ENCODE measurements at regions not wholly inside any gene's neighbourhood (a gene's known extent, or its start where the extent isn't known, plus 50 kb on each side); places are given as distances from the start of the nearest gene placed in this dataset.

- DNase-seq: no peak
- no peak overlapping the region for H3K4me3 ChIP-seq
- H3K27me3 ChIP-seq: no peaks in the 10 kb centered on the region
- TF ChIP-seq POLR2A (IDR thresholded peaks at IDR 0.05) (no peak), CTCF (IDR thresholded peaks at IDR 0.05) (no peak)
- no peaks in the 10 kb centered on the region for H3K9me3 ChIP-seq
- intact Hi-C loops (cut with DNase I; ENCODE audit: low total_unique reads): no loop called here
- H3K4me1 ChIP-seq: no peaks in the 10 kb centered on the region
- H3K27ac ChIP-seq: peak overlapping the region in 1 of 2 donors; percentile 16
- H3K36me3 ChIP-seq: no peaks in the 10 kb centered on the region
Observed at GRCh38 chr5:169411786-169412430, 111.0 kb upstream of the SLIT3 start.

GRCh38 chr5:169410996-169411783 is 110.3 kb upstream of the SLIT3 start:
- no peaks in the 10 kb centered on the region for H3K4me1 ChIP-seq
- H3K9me3 ChIP-seq: no peaks in the 10 kb centered on the region
- no peak overlapping the region for H3K4me3 ChIP-seq
- TF ChIP-seq POLR2A (IDR thresholded peaks at IDR 0.05) (no peak), CTCF (IDR thresholded peaks at IDR 0.05) (no peak)
- no peaks in the 10 kb centered on the region for H3K27me3 ChIP-seq
- no peaks in the 10 kb centered on the region for H3K36me3 ChIP-seq
- DNase-seq: no peak
- intact Hi-C loops (cut with DNase I; ENCODE audit: low total_unique reads): no loop called here
- peak overlapping the region in 1 of 2 donors; percentile 27 for H3K27ac ChIP-seq

- H3K4me3 ChIP-seq: no peak overlapping the region
- no peak overlapping the region for H3K27ac ChIP-seq
- H3K9me3 ChIP-seq: no peaks in the 10 kb centered on the region
- H3K36me3 ChIP-seq: no peaks in the 10 kb centered on the region
- TF ChIP-seq POLR2A (IDR thresholded peaks at IDR 0.05): no peak
- TF ChIP-seq CTCF (IDR thresholded peaks at IDR 0.05): no peak
- DNase-seq: no peak
- H3K4me1 ChIP-seq: no peaks in the 10 kb centered on the region
- intact Hi-C loops (cut with DNase I; ENCODE audit: low total_unique reads): no loop called here
- no peaks in the 10 kb centered on the region for H3K27me3 ChIP-seq
Observed at GRCh38 chr5:169408731-169409130, 107.8 kb upstream of the SLIT3 start.

GRCh38 chr5:169408171-169408570 is 107.2 kb upstream of the SLIT3 start:
- DNase-seq: no peak
- H3K9me3 ChIP-seq: no peaks in the 10 kb centered on the region
- TF ChIP-seq POLR2A (IDR thresholded peaks at IDR 0.05) (no peak), CTCF (IDR thresholded peaks at IDR 0.05) (no peak)
- no peak overlapping the region for H3K4me3 ChIP-seq
- H3K4me1 ChIP-seq: no peaks in the 10 kb centered on the region
- H3K27me3 ChIP-seq: no peaks in the 10 kb centered on the region
- H3K27ac ChIP-seq: no peak overlapping the region
- H3K36me3 ChIP-seq: no peaks in the 10 kb centered on the region
- intact Hi-C loops (cut with DNase I; ENCODE audit: low total_unique reads): no loop called here

- Histone ChIP-seq H3K4me1 (no peaks in the 10 kb centered on the region), H3K27me3 (no peaks in the 10 kb centered on the region), H3K27ac (no peak overlapping the region), H3K4me3 (no peak overlapping the region), H3K36me3 (no peaks in the 10 kb centered on the region), H3K9me3 (no peaks in the 10 kb centered on the region)
- intact Hi-C loops (cut with DNase I; ENCODE audit: low total_unique reads): no loop called here
- TF ChIP-seq POLR2A (IDR thresholded peaks at IDR 0.05): no peak
- no peak for TF ChIP-seq CTCF (IDR thresholded peaks at IDR 0.05)
- DNase-seq: no peak
Observed at GRCh38 chr5:169404223-169404622, 103.3 kb upstream of the SLIT3 start.

Data from uterus (tissue), 3 donors.